ENCODE measurements at regions not wholly inside any gene's neighbourhood (a gene's known extent, or its start where the extent isn't known, plus 50 kb on each side); places are given as distances from the start of the nearest gene placed in this dataset.

DNA sequence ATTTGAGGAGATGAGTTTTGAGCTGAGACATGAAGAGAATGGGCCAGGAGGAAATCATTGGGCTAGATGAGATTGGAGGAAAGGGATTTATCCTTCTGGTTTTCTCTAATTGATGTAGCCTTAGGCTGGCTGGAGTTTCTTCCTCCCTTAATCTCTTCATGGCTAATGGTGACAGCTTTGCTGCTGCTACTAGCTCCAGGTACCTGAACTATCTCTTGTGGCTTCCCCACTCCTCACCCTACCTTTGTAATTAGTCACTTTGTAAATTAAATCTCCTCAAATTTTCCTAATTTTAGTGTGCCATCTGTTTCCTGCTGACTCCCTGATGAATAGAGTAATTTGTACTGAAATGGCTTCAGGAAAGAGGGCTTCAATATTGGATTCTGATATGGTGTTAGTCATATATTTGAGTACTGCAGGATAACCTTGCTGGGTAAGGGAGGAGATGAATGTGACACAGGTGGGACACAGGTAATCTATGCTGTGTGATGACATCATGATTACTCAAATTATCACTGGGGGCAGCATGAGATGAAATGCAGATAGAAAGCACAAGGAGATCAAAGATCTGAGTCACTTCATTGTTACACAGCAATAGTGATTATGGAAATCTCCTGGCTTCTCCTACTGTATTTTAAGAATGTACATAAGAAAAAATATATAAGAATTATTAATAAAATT, 1134.1 kb upstream of the DDX18 start:
- TF ChIP-seq, protein P1, sequence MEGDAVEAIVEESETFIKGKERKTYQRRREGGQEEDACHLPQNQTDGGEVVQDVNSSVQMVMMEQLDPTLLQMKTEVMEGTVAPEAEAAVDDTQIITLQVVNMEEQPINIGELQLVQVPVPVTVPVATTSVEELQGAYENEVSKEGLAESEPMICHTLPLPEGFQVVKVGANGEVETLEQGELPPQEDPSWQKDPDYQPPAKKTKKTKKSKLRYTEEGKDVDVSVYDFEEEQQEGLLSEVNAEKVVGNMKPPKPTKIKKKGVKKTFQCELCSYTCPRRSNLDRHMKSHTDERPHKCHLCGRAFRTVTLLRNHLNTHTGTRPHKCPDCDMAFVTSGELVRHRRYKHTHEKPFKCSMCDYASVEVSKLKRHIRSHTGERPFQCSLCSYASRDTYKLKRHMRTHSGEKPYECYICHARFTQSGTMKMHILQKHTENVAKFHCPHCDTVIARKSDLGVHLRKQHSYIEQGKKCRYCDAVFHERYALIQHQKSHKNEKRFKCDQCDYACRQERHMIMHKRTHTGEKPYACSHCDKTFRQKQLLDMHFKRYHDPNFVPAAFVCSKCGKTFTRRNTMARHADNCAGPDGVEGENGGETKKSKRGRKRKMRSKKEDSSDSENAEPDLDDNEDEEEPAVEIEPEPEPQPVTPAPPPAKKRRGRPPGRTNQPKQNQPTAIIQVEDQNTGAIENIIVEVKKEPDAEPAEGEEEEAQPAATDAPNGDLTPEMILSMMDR (IDR thresholded peaks at IDR 0.05; ENCODE audit: low read length) = no peak
- no peak for TF ChIP-seq EZH2 (IDR thresholded peaks at IDR 0.05; ENCODE audit: borderline replicate concordance, low read length)
